A549 (cell line): ENCODE measurements at regions not wholly inside any gene's neighbourhood (a gene's known extent, or its start where the extent isn't known, plus 50 kb on each side); places are given as distances from the start of the nearest gene placed in this dataset.
A peak's percentile ranks its signal among the peaks of the same experiment; 100 is the strongest.

Source experiments
- ATAC-seq, 2 experiments: fragments of 200-7000 bp in 1 of 2; fragments of >200 bp in 1 of 2; cut with Nextera tagmentation in 1 of 2; cut with Tn5 transposase in 1 of 2; 3 replicates each; pipeline versions ENCODE4 v1.8.0 to v1.9.1; 2018 to 2020; ENCODE audit warnings: mild to moderate bottlenecking in 1 of 2, moderate library complexity in 1 of 2
- CTCF ChIA-PET: fragments of 300-600 bp; sonication (Branson Sonifier 250); formaldehyde crosslinking; extraction: SDS; loops from one replicate; lab custom pipeline; 2021; ENCODE audit warnings: antibody characterized with exemption, inconsistent platforms; lab: Yijun Ruan, JAX
- POLR2A ChIA-PET: fragments of 350-600 bp; formaldehyde crosslinking; extraction: SDS; loops from one replicate; lab custom pipeline; 2021; ENCODE audit warnings: antibody characterized with exemption, inconsistent platforms; lab: Yijun Ruan, JAX
- DNase-seq, 2 experiments: peaks; one replicate each; pipeline versions ENCODE4 v3.0.0 to v3.0.0-alpha.2; 2011 to 2016; ENCODE audit warnings: low read depth in 1 of 2, low spot score in 1 of 2
- FAIRE-seq: peaks from 2 replicates; lab custom pipeline; 2011; peaks lifted over from hg19 to GRCh38; lab: Jason Lieb, UNC
- H3K27ac ChIP-seq, 2 experiments: fragments of >200 bp; sonication (Bioruptor Twin); formaldehyde crosslinking; 3 replicates each; pipeline ENCODE4 v1.5.1; 2016 to 2017
- H3K4me1 ChIP-seq: fragments of >200 bp; sonication (Bioruptor Twin); formaldehyde crosslinking; 3 replicates; pipeline ENCODE4 v1.6.1; 2016
- H3K4me2 ChIP-seq: fragments of >200 bp; sonication (Bioruptor Twin); formaldehyde crosslinking; 3 replicates; pipeline ENCODE4 v1.6.1; 2016
- H3K4me3 ChIP-seq: fragments of >200 bp; sonication (Bioruptor Twin); formaldehyde crosslinking; 3 replicates; pipeline ENCODE4 v1.5.1; 2016
- H3K9me3 ChIP-seq: fragments of >200 bp; sonication (Bioruptor Twin); formaldehyde crosslinking; 3 replicates; pipeline ENCODE4 v1.6.1; 2016
- BCL3 ChIP-seq: fragments of >200 bp; sonication (Bioruptor Twin); formaldehyde crosslinking; IDR thresholded peaks from 3 replicates; pipeline ENCODE4 v1.6.1; 2016
- CBX2 ChIP-seq: fragments of 200-600 bp; sonication (generic); IDR thresholded peaks from 2 replicates; pipeline ENCODE4 v1.6.1; 2016; ENCODE audit warnings: low read depth, mild to moderate bottlenecking, borderline replicate concordance
- CHD4 ChIP-seq: fragments of 200-600 bp; sonication (generic); IDR thresholded peaks from 2 replicates; pipeline ENCODE4 v1.6.1; 2016; ENCODE audit warnings: antibody characterized with exemption, mild to moderate bottlenecking, borderline replicate concordance
- CTCF ChIP-seq: fragments of >200 bp; sonication (Bioruptor Twin); formaldehyde crosslinking; IDR thresholded peaks from 3 replicates; pipeline ENCODE4 v1.5.1; 2016
- FOSB ChIP-seq: fragments of 250-450 bp; sonication (Bioruptor Pico); IDR thresholded peaks from 2 replicates; pipeline ENCODE4 v1.5.0; 2020; ENCODE audit warnings: mild to moderate bottlenecking, moderate library complexity
- FOXS1 ChIP-seq: fragments of 250-450 bp; sonication (Bioruptor Pico); IDR thresholded peaks from 2 replicates; pipeline ENCODE4 v1.5.0; 2020; ENCODE audit warnings: mild to moderate bottlenecking, moderate library complexity
- HDAC2 ChIP-seq: fragments of 200-600 bp; sonication (generic); IDR thresholded peaks from 2 replicates; pipeline ENCODE4 v1.6.1; 2016
- HOXB13 ChIP-seq: fragments of 250-450 bp; sonication (Bioruptor Pico); IDR thresholded peaks from 2 replicates; pipeline ENCODE4 v1.5.0; 2020; ENCODE audit warnings: low read depth, mild to moderate bottlenecking, moderate library complexity
- HOXB5 ChIP-seq: fragments of 250-450 bp; sonication (Bioruptor Pico); IDR thresholded peaks from 2 replicates; pipeline ENCODE4 v1.5.0; 2020; ENCODE audit warnings: mild to moderate bottlenecking, moderate library complexity
- JUN ChIP-seq, 2 experiments: fragments of >200 bp; sonication (Bioruptor Twin); formaldehyde crosslinking; IDR thresholded peaks; 2 replicates in 1 of 2; 3 replicates in 1 of 2; pipeline ENCODE4 v1.6.1; 2016 to 2017
- JUNB ChIP-seq: fragments of >200 bp; sonication (Bioruptor Twin); formaldehyde crosslinking; IDR thresholded peaks from 2 replicates; pipeline ENCODE4 v1.6.1; 2016
- NPAS2 ChIP-seq: fragments of 250-450 bp; sonication (Bioruptor Pico); IDR thresholded peaks from 2 replicates; pipeline ENCODE4 v1.8.0; 2022; ENCODE audit warnings: mild to moderate bottlenecking, moderate library complexity, borderline replicate concordance
- NR3C1 ChIP-seq: fragments of >200 bp; sonication (Bioruptor Twin); formaldehyde crosslinking; IDR thresholded peaks from 3 replicates; pipeline ENCODE4 v1.6.1; 2017
- PHF8 ChIP-seq: fragments of 200-600 bp; sonication (generic); IDR thresholded peaks from 2 replicates; pipeline ENCODE4 v1.6.1; 2016; ENCODE audit warnings: low read depth, mild to moderate bottlenecking, antibody characterized with exemption, moderate library complexity, borderline replicate concordance
- POLR2A ChIP-seq: IDR thresholded peaks from 2 replicates; pipeline ENCODE4 v1.6.1; 2012; ENCODE audit warnings: mild to moderate bottlenecking, low read length
- POLR2AphosphoS2 ChIP-seq: conservative IDR thresholded peaks from 2 replicates; pipeline ENCODE4 v1.6.1; 2012; ENCODE audit warnings: low read length, improper control_type of control experiment, inconsistent platforms
- RARB ChIP-seq: fragments of 250-450 bp; sonication (Bioruptor Pico); IDR thresholded peaks from 2 replicates; pipeline ENCODE4 v1.8.0; 2021; ENCODE audit warnings: mild to moderate bottlenecking, moderate library complexity
- RCOR1 ChIP-seq: fragments of 150-350 bp; IDR thresholded peaks from 2 replicates; pipeline ENCODE4 v1.6.1; 2014; ENCODE audit warnings: antibody characterized with exemption, low read length, low read depth
- RNF2 ChIP-seq: fragments of 200-600 bp; sonication (generic); IDR thresholded peaks from 2 replicates; pipeline ENCODE4 v1.6.1; 2016; ENCODE audit warnings: low read depth, mild to moderate bottlenecking, antibody characterized with exemption, moderate library complexity, borderline replicate concordance
- ZFP36 ChIP-seq: fragments of 450-650 bp; IDR thresholded peaks from 2 replicates; pipeline ENCODE4 v1.6.1; 2014; ENCODE audit warnings: borderline replicate concordance; ENCODE audit not compliant: partially characterized antibody
- ZNF302 ChIP-seq: fragments of 250-450 bp; sonication (Bioruptor Pico); IDR thresholded peaks from 2 replicates; pipeline ENCODE4 v1.9.0; 2021; ENCODE audit warnings: inconsistent platforms, mild to moderate bottlenecking, moderate library complexity
- WGBS: methylation state at CpG from one replicate; pipeline ENCODE4 v1.1.6; 2017; ENCODE audit errors: missing lambda C conversion rate; 5-methylcytosine and 5-hydroxymethylcytosine counted together

GRCh38 chr1:83075107-83075506 is 923.8 kb downstream of the TTLL7 start:
- POLR2A ChIA-PET = no interaction called here
- ATAC-seq (no peak), FAIRE-seq (no peak), DNase-seq (no peak)
- H3K4me2 ChIP-seq = no peak overlapping the region
- TF ChIP-seq HOXB13 (CRISPR knock-in tag) (no peak), POLR2AphosphoS2 (no peak), POLR2A (no peak), NPAS2 (CRISPR knock-in tag) (no peak), CTCF (no peak), JUN (IDR thresholded peaks at IDR 0.05) (no peak), ZFP36 (no peak)
- H3K27ac ChIP-seq = no peak overlapping the region
- H3K9me3 ChIP-seq = no peaks in the 10 kb centered on the region
- no peaks in the 10 kb centered on the region for H3K4me1 ChIP-seq
- 6% methylated on average over 1 of the region's 1 CpG for WGBS
- H3K4me3 ChIP-seq = no peak overlapping the region
- CTCF ChIA-PET = no interaction called here

- CTCF ChIA-PET = no interaction called here
- no peak overlapping the region for H3K27ac ChIP-seq
- no peak for FAIRE-seq
- H3K4me1 ChIP-seq = no peaks in the 10 kb centered on the region
- no peak for DNase-seq
- no peaks in the 10 kb centered on the region for H3K9me3 ChIP-seq
- no peak for TF ChIP-seq PHF8
- no peak for ATAC-seq
- POLR2A ChIA-PET = no interaction called here
- H3K4me3 ChIP-seq = no peak overlapping the region
- WGBS = 28% methylated on average over 4 of the region's 4 CpGs
- no peak overlapping the region for H3K4me2 ChIP-seq
Measured at GRCh38 chr1:83067954-83068353, 931.0 kb downstream of the TTLL7 start.

- ChIA-PET CTCF (no interaction called here), POLR2A (no interaction called here)
- Histone ChIP-seq H3K9me3 (no peaks in the 10 kb centered on the region), H3K4me3 (no peak overlapping the region), H3K4me2 (no peak overlapping the region), H3K27ac (no peak overlapping the region), H3K4me1 (no peaks in the 10 kb centered on the region)
- no peak for TF ChIP-seq HDAC2
- TF ChIP-seq CBX2 = no peak
- no peak for TF ChIP-seq NR3C1
- TF ChIP-seq ZNF302 = no peak
- no peak for TF ChIP-seq CTCF
- TF ChIP-seq RCOR1 = no peak
- no peak for TF ChIP-seq RNF2
- TF ChIP-seq PHF8 = no peak
- no peak for TF ChIP-seq JUNB
- DNase-seq = no peak
- no peak for ATAC-seq
- 25% methylated on average over 2 of the region's 2 CpGs for WGBS
- no peak for FAIRE-seq
Measured at GRCh38 chr1:83065952-83066727, 932.8 kb downstream of the TTLL7 start.

- ChIA-PET CTCF (interaction anchor here (0.6 kb wide), 1 partner anchor 9 kb away, joined by 3 read pairs; no protein-coding TSS in a partner anchor), POLR2A (no interaction called here)
- DNase-seq = no peak
- no peak overlapping the region for H3K27ac ChIP-seq
- TF ChIP-seq RARB (CRISPR knock-in tag) = no peak
- TF ChIP-seq FOXS1 (CRISPR knock-in tag) = no peak
- no peak for TF ChIP-seq FOSB
- TF ChIP-seq BCL3 = no peak
- no peak for TF ChIP-seq CHD4
- TF ChIP-seq CTCF = no peak
- TF ChIP-seq HOXB5 = no peak
- FAIRE-seq = no peak
- H3K4me3 ChIP-seq = peak overlapping the region; percentile 20
- no peak for ATAC-seq
- no peaks in the 10 kb centered on the region for H3K9me3 ChIP-seq
- WGBS = 41% methylated on average over 4 of the region's 4 CpGs
- no peaks in the 10 kb centered on the region for H3K4me1 ChIP-seq
- peak overlapping the region; percentile 65 for H3K4me2 ChIP-seq
Measured at GRCh38 chr1:83064589-83065242, 934.2 kb downstream of the TTLL7 start.
